ENCODE measurements at regions not wholly inside any gene's neighbourhood (a gene's known extent, or its start where the extent isn't known, plus 50 kb on each side); places are given as distances from the start of the nearest gene placed in this dataset.

GRCh38 chr4:180203349-180203748 lies 2039.9 kb upstream of the TENM3 start:
- DNase-seq = no peak
- no peaks in the 10 kb centered on the region for H3K27me3 ChIP-seq (replicated peaks; ENCODE audit: control insufficient read depth, insufficient read depth, low read length)
- no peak overlapping the region for H3K27ac Mint-ChIP-seq (ENCODE audit: unreplicated experiment)
- intact Hi-C loops (cut with micrococcal nuclease; ENCODE audit: unreplicated experiment) = no loop called here
- H3K9me3 ChIP-seq = no peaks in the 10 kb centered on the region
- BruUV-seq (replicated peaks) = no TSS peak
- no peak for TF ChIP-seq CTCF (IDR thresholded peaks at IDR 0.05; ENCODE audit: insufficient read depth in 1 of 2, low read depth in 1 of 2, low read length in 1 of 2, severe bottlenecking in 1 of 2, unreplicated experiment in 1 of 2)
- no peaks in the 10 kb centered on the region for H3K4me1 Mint-ChIP-seq (ENCODE audit: low read depth, unreplicated experiment)
- H3K36me3 ChIP-seq (ENCODE audit: control insufficient read depth, insufficient read depth, low read length) = no peaks in the 10 kb centered on the region
- no peaks in the 10 kb centered on the region for H3K36me3 Mint-ChIP-seq (ENCODE audit: insufficient read depth, unreplicated experiment)
- no peak overlapping the region for H3K4me3 ChIP-seq (ENCODE audit: low read depth, low read length)
- ChIA-PET CTCF (no interaction called here), POLR2A (no interaction called here)
- H3K4me3 Mint-ChIP-seq (ENCODE audit: unreplicated experiment) = no peak overlapping the region
- H3K9me3 Mint-ChIP-seq (ENCODE audit: unreplicated experiment) = no peaks in the 10 kb centered on the region
- H3K27me3 Mint-ChIP-seq (ENCODE audit: insufficient read depth, unreplicated experiment) = peaks cover 4% of the 10 kb centered on the region
- no peaks in the 10 kb centered on the region for H3K4me1 ChIP-seq

- H3K36me3 ChIP-seq (ENCODE audit: control insufficient read depth, insufficient read depth, low read length) = no peaks in the 10 kb centered on the region
- ChIA-PET CTCF (no interaction called here), POLR2A (no interaction called here)
- Mint-ChIP-seq H3K27me3 (ENCODE audit: insufficient read depth, unreplicated experiment) (peaks cover 4% of the 10 kb centered on the region), H3K9me3 (ENCODE audit: unreplicated experiment) (no peaks in the 10 kb centered on the region), H3K4me3 (ENCODE audit: unreplicated experiment) (no peak overlapping the region), H3K27ac (ENCODE audit: unreplicated experiment) (no peak overlapping the region), H3K36me3 (ENCODE audit: insufficient read depth, unreplicated experiment) (no peaks in the 10 kb centered on the region), H3K4me1 (ENCODE audit: low read depth, unreplicated experiment) (no peaks in the 10 kb centered on the region)
- intact Hi-C loops (cut with micrococcal nuclease; ENCODE audit: unreplicated experiment) = no loop called here
- H3K9me3 ChIP-seq = no peaks in the 10 kb centered on the region
- H3K4me3 ChIP-seq (ENCODE audit: low read depth, low read length) = no peak overlapping the region
- TF ChIP-seq CTCF (IDR thresholded peaks at IDR 0.05; ENCODE audit: insufficient read depth in 1 of 2, low read depth in 1 of 2, low read length in 1 of 2, severe bottlenecking in 1 of 2, unreplicated experiment in 1 of 2) = no peak
- BruUV-seq (replicated peaks) = no TSS peak
- DNase-seq = no peak
- no peaks in the 10 kb centered on the region for H3K27me3 ChIP-seq (replicated peaks; ENCODE audit: control insufficient read depth, insufficient read depth, low read length)
- H3K4me1 ChIP-seq = no peaks in the 10 kb centered on the region
Measured at GRCh38 chr4:180205276-180205675, 2037.9 kb upstream of the TENM3 start.

GRCh38 chr4:180207921-180208320 lies 2035.3 kb upstream of the TENM3 start:
- no peaks in the 10 kb centered on the region for H3K9me3 ChIP-seq
- H3K27me3 ChIP-seq (replicated peaks; ENCODE audit: control insufficient read depth, insufficient read depth, low read length) = no peaks in the 10 kb centered on the region
- H3K27ac Mint-ChIP-seq (ENCODE audit: unreplicated experiment) = no peak overlapping the region
- no TSS peak for BruUV-seq (replicated peaks)
- DNase-seq = no peak
- H3K4me3 Mint-ChIP-seq (ENCODE audit: unreplicated experiment) = no peak overlapping the region
- intact Hi-C loops (cut with micrococcal nuclease; ENCODE audit: unreplicated experiment) = no loop called here
- no peaks in the 10 kb centered on the region for H3K36me3 Mint-ChIP-seq (ENCODE audit: insufficient read depth, unreplicated experiment)
- no peaks in the 10 kb centered on the region for H3K9me3 Mint-ChIP-seq (ENCODE audit: unreplicated experiment)
- CTCF ChIA-PET = no interaction called here
- H3K4me1 Mint-ChIP-seq (ENCODE audit: low read depth, unreplicated experiment) = no peaks in the 10 kb centered on the region
- no peak overlapping the region for H3K4me3 ChIP-seq (ENCODE audit: low read depth, low read length)
- no peaks in the 10 kb centered on the region for H3K4me1 ChIP-seq
- H3K36me3 ChIP-seq (ENCODE audit: control insufficient read depth, insufficient read depth, low read length) = no peaks in the 10 kb centered on the region
- POLR2A ChIA-PET = no interaction called here
- H3K27me3 Mint-ChIP-seq (ENCODE audit: insufficient read depth, unreplicated experiment) = peaks cover 4% of the 10 kb centered on the region
- no peak for TF ChIP-seq CTCF (IDR thresholded peaks at IDR 0.05; ENCODE audit: insufficient read depth in 1 of 2, low read depth in 1 of 2, low read length in 1 of 2, severe bottlenecking in 1 of 2, unreplicated experiment in 1 of 2)

Measured in Caco-2 (cell line).